GM04503 (cell line): ENCODE measurements at regions not wholly inside any gene's neighbourhood (a gene's known extent, or its start where the extent isn't known, plus 50 kb on each side); places are given as distances from the start of the nearest gene placed in this dataset.
"Not testable (repeated sequence)": the region's sequence is repeated elsewhere in the genome, so short reads cannot be mapped to it uniquely, and the experiment has no call there.

ENCODE experiments used
- DNase-seq: peaks from one replicate; pipeline ENCODE4 v3.0.0-alpha.2; 2012; ENCODE audit warnings: low read depth

- DNase-seq, result no peak
These were observed 1290.4 kb upstream of the TMEM132C start for GRCh38 chr12:126976579-126976978.

- DNase-seq, result not testable (repeated sequence)
These were observed 1287.4 kb upstream of the TMEM132C start for GRCh38 chr12:126979564-126979963.

GRCh38 chr12:126982707-126983106 lies 1284.3 kb upstream of the TMEM132C start:
- DNase-seq, result no peak

DNA sequence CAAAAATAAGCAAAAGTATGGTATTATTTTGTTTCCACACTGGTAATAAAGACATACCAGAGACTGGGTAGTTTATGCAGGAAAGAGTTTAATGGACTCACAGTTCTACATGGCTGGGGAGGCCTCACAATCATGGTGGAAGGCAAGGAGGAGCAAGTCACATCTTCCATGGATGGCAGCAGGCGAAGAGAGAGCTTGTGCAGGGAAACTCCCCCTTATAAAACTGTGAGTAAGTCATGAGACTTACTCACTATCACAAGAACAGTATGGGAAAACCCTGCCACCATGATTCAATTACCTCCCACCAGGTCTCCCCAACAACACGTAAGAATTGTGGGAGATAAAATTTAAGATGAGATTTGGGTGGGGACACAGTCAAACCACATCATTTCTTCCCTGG lies 1283.2 kb upstream of the TMEM132C start:
- DNase-seq, result not testable (repeated sequence)

GRCh38 chr12:126985663-126986062 lies 1281.3 kb upstream of the TMEM132C start:
- DNase-seq, result not testable (repeated sequence)

- DNase-seq, result no peak
These were observed 1277.4 kb upstream of the TMEM132C start for GRCh38 chr12:126989532-126989931.

DNA sequence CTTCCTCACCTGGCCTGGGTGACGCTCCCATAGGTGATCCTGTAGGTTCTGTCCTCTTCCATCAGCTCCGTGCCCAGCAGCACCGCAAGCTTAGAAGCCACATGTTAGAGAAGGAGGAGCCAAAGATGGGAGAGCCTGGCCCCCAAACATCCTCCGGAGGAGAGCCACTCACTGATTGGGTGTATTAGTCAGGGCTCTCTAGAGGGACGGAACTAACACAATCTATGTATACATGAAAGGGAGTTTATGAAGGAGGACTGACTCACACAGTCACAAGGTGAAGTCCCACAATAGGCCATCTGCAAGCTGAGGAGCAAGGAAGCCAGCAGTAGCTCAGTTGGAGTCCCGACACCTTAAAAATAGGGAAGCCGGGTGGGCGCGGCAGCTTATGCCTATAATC lies 1273.1 kb upstream of the TMEM132C start:
- no peak for DNase-seq

GRCh38 chr12:126994599-126994998 lies 1272.4 kb upstream of the TMEM132C start:
- no peak for DNase-seq

- DNase-seq, result no peak
These were observed 1268.9 kb upstream of the TMEM132C start for GRCh38 chr12:126998031-126998430.

GRCh38 chr12:126998747-126999285 lies 1268.2 kb upstream of the TMEM132C start:
- DNase-seq, result no peak

DNA sequence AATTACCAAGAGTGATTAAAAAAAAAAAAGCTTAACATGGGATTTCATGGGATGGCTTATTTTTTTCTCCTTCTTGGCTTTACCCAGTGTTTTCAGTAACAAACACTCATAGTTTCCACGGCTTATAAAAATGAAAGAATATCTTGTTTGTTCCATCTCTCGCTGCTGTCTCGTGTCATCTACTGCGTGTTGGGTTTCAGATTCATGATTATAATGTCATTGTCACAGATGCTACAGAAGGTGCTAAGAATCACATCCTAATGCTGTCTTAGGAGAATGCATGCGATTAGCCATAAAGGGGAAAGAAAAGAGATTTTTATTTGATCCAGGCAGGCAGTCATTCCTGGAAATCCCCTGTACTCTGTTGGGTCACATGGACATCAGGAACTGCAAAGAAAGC lies 1267.6 kb upstream of the TMEM132C start:
- DNase-seq, result no peak

- no peak for DNase-seq
These were observed 1261.6 kb upstream of the TMEM132C start for GRCh38 chr12:127005406-127005805.

DNA sequence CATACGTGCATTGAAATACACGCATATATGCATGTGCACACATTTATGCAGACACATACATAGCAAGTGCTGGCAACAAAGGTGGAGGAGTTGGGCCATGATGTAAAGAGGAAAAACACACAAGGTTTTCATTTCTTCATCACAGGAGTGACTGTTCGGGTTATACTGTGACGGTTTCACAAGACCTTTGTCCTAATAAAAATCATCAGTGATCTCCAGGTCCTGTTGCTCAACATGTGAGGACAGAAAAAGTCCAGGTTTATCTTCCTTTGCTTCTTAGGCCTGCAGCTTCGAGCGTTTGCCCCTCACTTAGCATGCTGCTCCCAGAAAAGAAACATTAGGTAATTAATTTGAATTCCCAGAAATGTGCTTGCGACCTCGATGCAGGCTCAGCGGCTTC lies 1260.0 kb upstream of the TMEM132C start:
- no peak for DNase-seq

- no peak for DNase-seq
These were observed 1258.1 kb upstream of the TMEM132C start for GRCh38 chr12:127008755-127009403.

DNA sequence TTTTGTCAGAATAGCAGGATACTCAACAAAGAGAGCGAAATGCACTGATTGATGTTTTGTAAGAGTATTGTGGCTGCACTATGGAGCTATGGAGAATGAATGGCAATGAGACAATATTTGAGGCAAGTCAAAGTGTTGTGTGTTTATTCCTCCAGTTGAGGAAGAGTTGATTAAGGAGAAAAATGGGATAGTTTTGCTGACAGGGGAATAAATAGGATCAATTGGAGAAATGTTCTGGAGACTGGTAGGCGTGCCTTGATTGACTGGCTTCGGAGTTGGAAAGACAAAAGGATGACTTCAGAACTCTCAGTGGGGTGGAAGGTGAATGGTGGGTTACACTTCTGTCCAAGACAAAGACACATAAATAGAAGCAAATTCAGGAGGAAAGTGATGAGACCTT lies 1254.9 kb upstream of the TMEM132C start:
- no peak for DNase-seq

GRCh38 chr12:127013197-127013596 lies 1253.8 kb upstream of the TMEM132C start:
- no peak for DNase-seq

- no peak for DNase-seq
These were observed 1252.9 kb upstream of the TMEM132C start for GRCh38 chr12:127014079-127014478.

DNA sequence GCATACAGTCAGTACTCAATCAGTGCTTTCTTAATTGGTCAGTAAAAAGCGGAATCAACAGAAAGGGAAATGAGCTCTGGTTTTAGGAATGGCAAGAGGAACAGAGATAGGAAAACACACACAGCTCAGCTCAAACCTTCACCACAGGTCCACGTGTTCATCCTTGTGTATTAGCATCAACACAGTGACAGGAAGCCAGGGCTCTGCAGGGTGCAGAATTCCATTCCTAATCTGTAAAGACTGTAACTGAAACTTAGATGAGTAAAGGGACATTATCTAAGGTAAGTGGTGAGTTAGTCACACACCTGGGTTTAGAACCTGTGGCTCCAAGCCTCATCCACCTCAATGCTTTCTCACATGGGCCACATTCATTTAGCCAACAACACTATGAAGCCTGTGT lies 1242.2 kb upstream of the TMEM132C start:
- DNase-seq, result no peak

- no peak for DNase-seq
These were observed 1241.4 kb upstream of the TMEM132C start for GRCh38 chr12:127025545-127025944.

GRCh38 chr12:127035011-127035879 lies 1231.7 kb upstream of the TMEM132C start:
- DNase-seq, result peak; percentile 26

DNA sequence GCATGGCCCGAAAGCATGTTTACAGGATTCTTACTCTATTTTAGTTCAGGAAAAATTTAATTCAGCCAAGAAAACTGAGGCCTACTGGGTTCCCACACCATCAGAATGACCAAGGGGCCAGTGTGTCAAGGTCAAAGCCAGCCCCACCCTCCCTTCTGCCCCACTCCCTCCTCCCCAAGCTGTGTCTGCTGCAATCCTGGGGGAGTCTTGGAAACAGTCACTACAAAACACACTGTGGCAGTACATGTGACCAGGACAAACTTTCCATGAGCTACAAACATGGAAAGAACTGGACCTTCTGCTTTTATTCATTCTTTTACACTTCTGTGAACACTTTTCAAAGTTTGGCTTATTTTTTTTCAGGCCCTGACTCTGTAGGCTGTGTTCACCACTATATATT lies 1228.8 kb upstream of the TMEM132C start:
- no peak for DNase-seq

DNA sequence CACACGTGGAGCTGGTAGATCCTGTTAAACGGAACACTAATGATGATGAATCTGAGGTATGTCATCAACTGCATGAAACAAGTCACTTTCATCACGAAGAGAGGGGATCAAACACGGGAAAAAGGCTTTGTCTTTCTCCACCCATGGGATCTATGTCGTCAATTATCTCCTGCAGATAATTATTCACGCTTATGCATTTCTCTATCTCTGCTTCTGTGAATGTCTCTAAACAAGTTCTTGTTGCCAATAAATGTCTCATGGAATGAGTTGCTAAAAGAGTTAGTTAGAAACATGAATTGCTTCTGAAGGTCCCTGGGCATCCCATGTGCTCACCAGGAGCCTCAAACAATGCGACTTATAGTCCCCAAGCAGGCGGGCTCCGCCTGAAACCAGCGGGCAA lies 1228.2 kb upstream of the TMEM132C start:
- no peak for DNase-seq

DNA sequence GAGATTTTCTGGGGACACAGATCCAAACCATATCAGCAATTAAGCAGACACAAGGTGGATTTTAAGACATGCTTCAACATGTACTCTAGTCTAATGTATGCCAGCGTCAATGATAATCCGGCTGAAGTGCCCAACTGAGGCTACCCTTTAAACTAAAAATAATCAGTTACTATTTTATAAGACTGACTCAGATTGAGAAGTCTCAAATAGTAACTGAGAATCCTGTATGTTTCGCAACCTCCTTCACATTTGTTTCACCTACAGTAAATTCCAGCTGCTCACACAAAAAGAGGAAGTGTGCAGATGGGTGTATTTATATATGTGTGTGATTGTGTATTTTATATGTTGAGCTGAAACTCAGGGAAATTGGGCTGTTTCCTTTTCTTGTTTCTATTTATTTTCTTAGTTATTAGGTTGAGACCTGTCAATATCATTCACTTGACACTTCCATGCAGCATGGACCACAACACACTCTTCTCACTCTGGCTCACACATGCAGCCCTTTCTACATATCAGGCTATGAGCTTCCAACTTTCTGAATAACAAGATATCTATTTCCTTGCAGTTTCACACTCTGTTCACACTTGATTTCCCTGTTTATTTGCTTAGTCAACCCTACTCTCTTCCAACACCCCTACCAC lies 1224.9 kb upstream of the TMEM132C start:
- no peak for DNase-seq
